GM23338 (cell line): ENCODE measurements at regions not wholly inside any gene's neighbourhood (a gene's known extent, or its start where the extent isn't known, plus 50 kb on each side); places are given as distances from the start of the nearest gene placed in this dataset.

Experiments used
- ATAC-seq: fragments of 200-7000 bp; cut with Tn5 transposase; 3 replicates; pipeline ENCODE4 v1.9.1; 2020
- DNase-seq: peaks from one replicate; pipeline ENCODE4 v3.0.0-alpha.2; 2015; ENCODE audit warnings: low spot score
- H2AFZ ChIP-seq: fragments of 200-600 bp; sonication (generic); 2 replicates; pipeline ENCODE4 v1.8.0; 2016; ENCODE audit warnings: antibody characterized with exemption, mild to moderate bottlenecking, moderate library complexity
- H3F3A ChIP-seq: fragments of 200-600 bp; sonication (generic); replicated peaks from 2 replicates; pipeline ENCODE4 v1.8.0; 2017; ENCODE audit warnings: antibody characterized with exemption, mixed run types, low read depth
- H3K27ac ChIP-seq: fragments of 200-600 bp; sonication (generic); 2 replicates; pipeline ENCODE4 v1.6.1; 2016; ENCODE audit warnings: low read depth
- H3K27me3 ChIP-seq: fragments of 200-600 bp; sonication (generic); 2 replicates; pipeline ENCODE4 v1.8.0; 2016; ENCODE audit warnings: mild to moderate bottlenecking, mixed run types, moderate library complexity; ENCODE audit not compliant: insufficient read depth
- H3K36me3 ChIP-seq: fragments of 200-600 bp; sonication (generic); 2 replicates; pipeline ENCODE4 v1.8.0; 2016; ENCODE audit warnings: mild to moderate bottlenecking; ENCODE audit not compliant: insufficient read depth
- H3K4me1 ChIP-seq: fragments of 200-600 bp; sonication (generic); 2 replicates; pipeline ENCODE4 v1.8.0; 2016; ENCODE audit warnings: mild to moderate bottlenecking, moderate library complexity; ENCODE audit not compliant: insufficient read depth
- H3K4me2 ChIP-seq: fragments of 200-600 bp; sonication (generic); 2 replicates; pipeline ENCODE4 v1.7.1; 2017; ENCODE audit warnings: mixed run types
- H3K4me3 ChIP-seq: fragments of 200-600 bp; sonication (generic); 2 replicates; pipeline ENCODE4 v1.6.1; 2016; ENCODE audit warnings: mixed run types
- H3K79me2 ChIP-seq: fragments of 200-600 bp; sonication (generic); replicated peaks from 2 replicates; pipeline ENCODE4 v1.8.0; 2017; ENCODE audit warnings: mild to moderate bottlenecking; ENCODE audit not compliant: insufficient read depth
- H3K9me2 ChIP-seq: fragments of 200-600 bp; sonication (generic); 2 replicates; pipeline ENCODE4 v1.8.0; 2017; ENCODE audit not compliant: insufficient read depth
- H4K20me1 ChIP-seq: fragments of 200-600 bp; sonication (generic); replicated peaks from 2 replicates; pipeline ENCODE4 v1.8.0; 2017; ENCODE audit warnings: mild to moderate bottlenecking; ENCODE audit not compliant: insufficient read depth
- H3K27ac Mint-ChIP-seq: 2 replicates; pipeline ENCODE4 v1.8.0; 2020; ENCODE audit warnings: inconsistent platforms, mild to moderate bottlenecking, moderate library complexity, mixed read lengths
- H3K27me3 Mint-ChIP-seq: 3 replicates; pipeline ENCODE4 v1.8.0; 2022; ENCODE audit warnings: low read depth, mild to moderate bottlenecking, moderate library complexity, mixed read lengths, inconsistent platforms; ENCODE audit not compliant: insufficient read depth, poor library complexity
- H3K36me3 Mint-ChIP-seq: 3 replicates; pipeline ENCODE4 v1.8.0; 2021; ENCODE audit warnings: low read depth, mild to moderate bottlenecking, inconsistent platforms, moderate library complexity, mixed read lengths
- H3K4me1 Mint-ChIP-seq: 3 replicates; pipeline ENCODE4 v1.8.0; 2020; ENCODE audit warnings: mild to moderate bottlenecking, inconsistent platforms, mixed read lengths
- H3K4me3 Mint-ChIP-seq: 3 replicates; pipeline ENCODE4 v1.8.0; 2021; ENCODE audit warnings: moderate library complexity, mild to moderate bottlenecking, inconsistent platforms, mixed read lengths
- H3K9me3 Mint-ChIP-seq: 3 replicates; pipeline ENCODE4 v1.8.0; 2020; ENCODE audit warnings: moderate library complexity, mild to moderate bottlenecking, inconsistent platforms, mixed read lengths
- CREB1 ChIP-seq: fragments of 250-450 bp; sonication (Bioruptor Pico); IDR thresholded peaks from 2 replicates; pipeline ENCODE4 v1.5.0; 2020; ENCODE audit warnings: low read depth, mild to moderate bottlenecking, moderate library complexity
- EZH2 ChIP-seq: fragments of 200-600 bp; sonication (generic); IDR thresholded peaks from one replicate; pipeline ENCODE4 v1.8.0; 2017; ENCODE audit warnings: antibody characterized with exemption, mild to moderate bottlenecking, low read depth; ENCODE audit not compliant: unreplicated experiment
- EZH2phosphoT487 ChIP-seq: fragments of 200-600 bp; sonication (generic); IDR thresholded peaks from one replicate; pipeline ENCODE4 v1.8.1; 2018; ENCODE audit warnings: antibody characterized with exemption; ENCODE audit not compliant: unreplicated experiment
- JUNB ChIP-seq: IDR thresholded peaks from one replicate; pipeline ENCODE4 v1.6.1; 2016; ENCODE audit warnings: antibody characterized with exemption; ENCODE audit not compliant: unreplicated experiment
- NANOG ChIP-seq: IDR thresholded peaks from 2 replicates; pipeline ENCODE4 v1.6.1; 2016; ENCODE audit warnings: antibody characterized with exemption, borderline replicate concordance
- POLR2AphosphoS5 ChIP-seq: IDR thresholded peaks from 2 replicates; pipeline ENCODE4 v1.6.1; 2016; ENCODE audit warnings: antibody characterized with exemption, low read depth
- STAT1 ChIP-seq: IDR thresholded peaks from one replicate; pipeline ENCODE4 v1.6.1; 2016; ENCODE audit warnings: antibody characterized with exemption; ENCODE audit not compliant: unreplicated experiment
- ZNF114 ChIP-seq: fragments of 250-450 bp; sonication (Bioruptor Pico); IDR thresholded peaks from 2 replicates; pipeline ENCODE4 v1.5.0; 2020; ENCODE audit warnings: mild to moderate bottlenecking, moderate library complexity
- ZNF331 ChIP-seq: fragments of 250-450 bp; sonication (Bioruptor Pico); IDR thresholded peaks from 2 replicates; pipeline ENCODE4 v1.5.0; 2020; ENCODE audit warnings: low read depth, mild to moderate bottlenecking, moderate library complexity
- TF ChIP-seq, protein P1 (sequence below): IDR thresholded peaks from 2 replicates; pipeline ENCODE4 v1.6.1; 2016; ENCODE audit warnings: antibody characterized with exemption
- TF ChIP-seq, protein P2 (sequence below), 2 experiments: fragments of 200-600 bp in 1 of 2; sonication (generic) in 1 of 2; conservative IDR thresholded peaks; 2 replicates each; pipeline versions ENCODE4 v1.5.1 to v1.6.1; 2016 to 2017; ENCODE audit warnings: antibody characterized with exemption in 2 of 2, low read depth in 2 of 2, mild to moderate bottlenecking in 2 of 2, moderate library complexity in 1 of 2
- TF ChIP-seq, protein P3 (sequence below): IDR thresholded peaks from one replicate; pipeline ENCODE4 v1.6.1; 2018; ENCODE audit warnings: antibody characterized with exemption; ENCODE audit not compliant: unreplicated experiment

DNA sequence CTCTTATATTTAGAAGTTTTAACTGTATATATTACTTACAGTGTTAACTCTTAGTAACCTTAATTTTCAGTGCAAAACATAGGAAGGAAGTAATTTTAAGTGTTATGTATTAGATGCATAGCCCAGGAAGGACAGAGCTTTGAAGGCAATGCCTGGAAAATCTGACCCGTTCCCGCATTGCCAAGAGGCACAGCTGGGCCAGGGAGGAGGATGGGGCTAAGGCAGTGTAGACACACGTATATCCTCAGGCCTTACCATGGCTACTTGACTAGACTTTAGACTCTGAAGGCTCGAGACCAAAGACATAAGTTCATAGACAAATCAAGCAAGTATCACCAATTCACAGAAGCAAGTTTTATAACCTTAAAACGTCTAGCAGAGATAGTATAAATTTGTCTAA, 1944.2 kb downstream of the OLFM4 start:
- Mint-ChIP-seq H3K4me1 (peaks cover 6% of the 10 kb centered on the region; the same call in 2 of the 3 replicates), H3K4me3 (no peak overlapping the region), H3K36me3 (peaks cover 4% of the 10 kb centered on the region; the same call in 2 of the 3 replicates), H3K9me3 (no peaks in the 10 kb centered on the region; the same call in 2 of the 3 replicates), H3K27ac (no peak overlapping the region), H3K27me3 (no peaks in the 10 kb centered on the region)
- Histone ChIP-seq H3K4me2 (no peak overlapping the region), H4K20me1 (no peaks in the 10 kb centered on the region), H3K27ac (no peak overlapping the region), H2AFZ (no peak overlapping the region), H3K4me3 (no peak overlapping the region), H3K79me2 (no peaks in the 10 kb centered on the region), H3K9me2 (peaks cover 16% of the 10 kb centered on the region; the same call in 1 of the 2 replicates), H3K27me3 (no peaks in the 10 kb centered on the region), H3F3A (no peaks in the 10 kb centered on the region), H3K4me1 (peaks cover 4% of the 10 kb centered on the region; the same call in 1 of the 2 replicates), H3K36me3 (no peaks in the 10 kb centered on the region)
- DNase-seq (no peak), ATAC-seq (no peak)
- TF ChIP-seq JUNB (no peak), EZH2 (no peak)
- TF ChIP-seq, protein P1, sequence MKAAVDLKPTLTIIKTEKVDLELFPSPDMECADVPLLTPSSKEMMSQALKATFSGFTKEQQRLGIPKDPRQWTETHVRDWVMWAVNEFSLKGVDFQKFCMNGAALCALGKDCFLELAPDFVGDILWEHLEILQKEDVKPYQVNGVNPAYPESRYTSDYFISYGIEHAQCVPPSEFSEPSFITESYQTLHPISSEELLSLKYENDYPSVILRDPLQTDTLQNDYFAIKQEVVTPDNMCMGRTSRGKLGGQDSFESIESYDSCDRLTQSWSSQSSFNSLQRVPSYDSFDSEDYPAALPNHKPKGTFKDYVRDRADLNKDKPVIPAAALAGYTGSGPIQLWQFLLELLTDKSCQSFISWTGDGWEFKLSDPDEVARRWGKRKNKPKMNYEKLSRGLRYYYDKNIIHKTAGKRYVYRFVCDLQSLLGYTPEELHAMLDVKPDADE = no peak
- TF ChIP-seq, protein P2, sequence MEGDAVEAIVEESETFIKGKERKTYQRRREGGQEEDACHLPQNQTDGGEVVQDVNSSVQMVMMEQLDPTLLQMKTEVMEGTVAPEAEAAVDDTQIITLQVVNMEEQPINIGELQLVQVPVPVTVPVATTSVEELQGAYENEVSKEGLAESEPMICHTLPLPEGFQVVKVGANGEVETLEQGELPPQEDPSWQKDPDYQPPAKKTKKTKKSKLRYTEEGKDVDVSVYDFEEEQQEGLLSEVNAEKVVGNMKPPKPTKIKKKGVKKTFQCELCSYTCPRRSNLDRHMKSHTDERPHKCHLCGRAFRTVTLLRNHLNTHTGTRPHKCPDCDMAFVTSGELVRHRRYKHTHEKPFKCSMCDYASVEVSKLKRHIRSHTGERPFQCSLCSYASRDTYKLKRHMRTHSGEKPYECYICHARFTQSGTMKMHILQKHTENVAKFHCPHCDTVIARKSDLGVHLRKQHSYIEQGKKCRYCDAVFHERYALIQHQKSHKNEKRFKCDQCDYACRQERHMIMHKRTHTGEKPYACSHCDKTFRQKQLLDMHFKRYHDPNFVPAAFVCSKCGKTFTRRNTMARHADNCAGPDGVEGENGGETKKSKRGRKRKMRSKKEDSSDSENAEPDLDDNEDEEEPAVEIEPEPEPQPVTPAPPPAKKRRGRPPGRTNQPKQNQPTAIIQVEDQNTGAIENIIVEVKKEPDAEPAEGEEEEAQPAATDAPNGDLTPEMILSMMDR (conservative IDR thresholded peaks at IDR 0.05; ENCODE audit: low read depth in 2 of 2) = no peak

DNA sequence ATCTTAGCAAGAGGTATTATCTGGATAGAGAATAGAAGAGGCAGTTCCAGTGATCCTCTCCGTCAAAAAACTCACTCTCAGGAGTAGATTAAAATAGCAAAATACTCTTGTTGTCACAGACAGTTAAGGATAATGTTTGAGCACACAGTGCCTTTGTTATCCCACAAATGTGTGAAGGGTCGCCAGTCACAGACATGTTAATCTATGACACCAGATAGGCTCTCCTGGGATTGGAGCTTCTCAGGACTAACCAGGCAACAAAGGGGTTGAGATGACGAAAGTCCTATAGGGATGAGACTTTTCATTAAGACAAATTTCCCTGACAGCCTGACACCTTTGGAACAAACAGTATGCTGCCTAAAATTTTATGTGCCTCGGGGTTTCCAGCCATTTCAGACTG, 1947.1 kb downstream of the OLFM4 start:
- Mint-ChIP-seq H3K36me3 (peaks cover 4% of the 10 kb centered on the region; the same call in 2 of the 3 replicates), H3K27me3 (no peaks in the 10 kb centered on the region), H3K9me3 (no peaks in the 10 kb centered on the region; the same call in 2 of the 3 replicates), H3K4me3 (no peak overlapping the region), H3K27ac (no peak overlapping the region), H3K4me1 (peaks cover 6% of the 10 kb centered on the region; the same call in 2 of the 3 replicates)
- Histone ChIP-seq H3K36me3 (no peaks in the 10 kb centered on the region), H3K9me2 (0 out of 2 replicates have a peak, but pooled peaks cover 7% of the 10 kb centered on the region), H2AFZ (peak overlapping the region; percentile 77; the same call in 1 of the 2 replicates), H3K4me2 (no peak overlapping the region), H3K79me2 (no peaks in the 10 kb centered on the region), H3K27ac (no peak overlapping the region), H3K4me1 (peaks cover 4% of the 10 kb centered on the region; the same call in 1 of the 2 replicates), H3K27me3 (no peaks in the 10 kb centered on the region), H4K20me1 (no peaks in the 10 kb centered on the region), H3F3A (no peaks in the 10 kb centered on the region), H3K4me3 (no peak overlapping the region)
- ATAC-seq (no peak), DNase-seq (no peak)
- TF ChIP-seq CREB1 (CRISPR knock-in tag) = no peak
- no peak for TF ChIP-seq EZH2phosphoT487
- TF ChIP-seq JUNB = no peak
- no peak for TF ChIP-seq ZNF331
- no peak for TF ChIP-seq ZNF114 (CRISPR knock-in tag)
- no peak for TF ChIP-seq STAT1
- no peak for TF ChIP-seq EZH2
- TF ChIP-seq NANOG = no peak
- TF ChIP-seq POLR2AphosphoS5 = no peak
- TF ChIP-seq, protein P1 = no peak
- TF ChIP-seq, protein P2 (conservative IDR thresholded peaks at IDR 0.05; ENCODE audit: low read depth in 2 of 2) = no peak
- TF ChIP-seq, protein P3, sequence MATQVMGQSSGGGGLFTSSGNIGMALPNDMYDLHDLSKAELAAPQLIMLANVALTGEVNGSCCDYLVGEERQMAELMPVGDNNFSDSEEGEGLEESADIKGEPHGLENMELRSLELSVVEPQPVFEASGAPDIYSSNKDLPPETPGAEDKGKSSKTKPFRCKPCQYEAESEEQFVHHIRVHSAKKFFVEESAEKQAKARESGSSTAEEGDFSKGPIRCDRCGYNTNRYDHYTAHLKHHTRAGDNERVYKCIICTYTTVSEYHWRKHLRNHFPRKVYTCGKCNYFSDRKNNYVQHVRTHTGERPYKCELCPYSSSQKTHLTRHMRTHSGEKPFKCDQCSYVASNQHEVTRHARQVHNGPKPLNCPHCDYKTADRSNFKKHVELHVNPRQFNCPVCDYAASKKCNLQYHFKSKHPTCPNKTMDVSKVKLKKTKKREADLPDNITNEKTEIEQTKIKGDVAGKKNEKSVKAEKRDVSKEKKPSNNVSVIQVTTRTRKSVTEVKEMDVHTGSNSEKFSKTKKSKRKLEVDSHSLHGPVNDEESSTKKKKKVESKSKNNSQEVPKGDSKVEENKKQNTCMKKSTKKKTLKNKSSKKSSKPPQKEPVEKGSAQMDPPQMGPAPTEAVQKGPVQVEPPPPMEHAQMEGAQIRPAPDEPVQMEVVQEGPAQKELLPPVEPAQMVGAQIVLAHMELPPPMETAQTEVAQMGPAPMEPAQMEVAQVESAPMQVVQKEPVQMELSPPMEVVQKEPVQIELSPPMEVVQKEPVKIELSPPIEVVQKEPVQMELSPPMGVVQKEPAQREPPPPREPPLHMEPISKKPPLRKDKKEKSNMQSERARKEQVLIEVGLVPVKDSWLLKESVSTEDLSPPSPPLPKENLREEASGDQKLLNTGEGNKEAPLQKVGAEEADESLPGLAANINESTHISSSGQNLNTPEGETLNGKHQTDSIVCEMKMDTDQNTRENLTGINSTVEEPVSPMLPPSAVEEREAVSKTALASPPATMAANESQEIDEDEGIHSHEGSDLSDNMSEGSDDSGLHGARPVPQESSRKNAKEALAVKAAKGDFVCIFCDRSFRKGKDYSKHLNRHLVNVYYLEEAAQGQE = no peak
